Colonic mucosa (tissue), 4 donors: ENCODE measurements at regions not wholly inside any gene's neighbourhood (a gene's known extent, or its start where the extent isn't known, plus 50 kb on each side); places are given as distances from the start of the nearest gene placed in this dataset.
A peak's percentile ranks its signal among the peaks of the same experiment; 100 is the strongest.
"Not testable (repeated sequence)": the region's sequence is repeated elsewhere in the genome, so short reads cannot be mapped to it uniquely, and the experiment has no call there.

ENCODE experiments used
- DNase-seq: peaks from one replicate; pipeline ENCODE4 v3.0.0-alpha.2; 2020
- H3K27ac ChIP-seq: fragments of 200-600 bp; one replicate; pipeline ENCODE4 v1.8.0; 2021
- H3K27me3 ChIP-seq: fragments of 200-600 bp; one replicate; pipeline ENCODE4 v1.8.0; 2021
- H3K36me3 ChIP-seq: fragments of 200-600 bp; one replicate; pipeline ENCODE4 v1.8.0; 2021
- H3K4me1 ChIP-seq: fragments of 200-600 bp; one replicate; pipeline ENCODE4 v1.8.0; 2021; ENCODE audit warnings: mild to moderate bottlenecking
- H3K4me3 ChIP-seq: fragments of 200-600 bp; one replicate; pipeline ENCODE4 v1.8.0; 2021
- H3K9ac ChIP-seq, 2 donors: one replicate each; pipeline ENCODE4 v1.7.0; 2013; ENCODE audit warnings: control low read depth in 2 of 2, low read depth in 2 of 2, low read length in 2 of 2
- H3K9me3 ChIP-seq: fragments of 200-600 bp; one replicate; pipeline ENCODE4 v1.8.0; 2021
- intact Hi-C: fragments of 100-400 bp; cut with DNase I; formaldehyde crosslinking; loops from one replicate; pipeline ENCODE4 v1.14.1; 2022
- TF ChIP-seq, protein P1 (sequence below): fragments of 200-600 bp; IDR thresholded peaks from one replicate; pipeline ENCODE4 v1.8.0; 2022; ENCODE audit warnings: antibody characterized with exemption, mild to moderate bottlenecking
- donor health status: healthy.
- donor health status: DM: no; HTN: no; CAD: no.
- donor health status: DM: no; HTN: no; CAD: no.

- DNase-seq, result peak; percentile 3
- no peaks in the 10 kb centered on the region for H3K27me3 ChIP-seq
- H3K27ac ChIP-seq, result no peak overlapping the region
- H3K4me1 ChIP-seq, result no peaks in the 10 kb centered on the region
- TF ChIP-seq, protein P1, sequence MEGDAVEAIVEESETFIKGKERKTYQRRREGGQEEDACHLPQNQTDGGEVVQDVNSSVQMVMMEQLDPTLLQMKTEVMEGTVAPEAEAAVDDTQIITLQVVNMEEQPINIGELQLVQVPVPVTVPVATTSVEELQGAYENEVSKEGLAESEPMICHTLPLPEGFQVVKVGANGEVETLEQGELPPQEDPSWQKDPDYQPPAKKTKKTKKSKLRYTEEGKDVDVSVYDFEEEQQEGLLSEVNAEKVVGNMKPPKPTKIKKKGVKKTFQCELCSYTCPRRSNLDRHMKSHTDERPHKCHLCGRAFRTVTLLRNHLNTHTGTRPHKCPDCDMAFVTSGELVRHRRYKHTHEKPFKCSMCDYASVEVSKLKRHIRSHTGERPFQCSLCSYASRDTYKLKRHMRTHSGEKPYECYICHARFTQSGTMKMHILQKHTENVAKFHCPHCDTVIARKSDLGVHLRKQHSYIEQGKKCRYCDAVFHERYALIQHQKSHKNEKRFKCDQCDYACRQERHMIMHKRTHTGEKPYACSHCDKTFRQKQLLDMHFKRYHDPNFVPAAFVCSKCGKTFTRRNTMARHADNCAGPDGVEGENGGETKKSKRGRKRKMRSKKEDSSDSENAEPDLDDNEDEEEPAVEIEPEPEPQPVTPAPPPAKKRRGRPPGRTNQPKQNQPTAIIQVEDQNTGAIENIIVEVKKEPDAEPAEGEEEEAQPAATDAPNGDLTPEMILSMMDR, result no peak
- no peak overlapping the region for H3K4me3 ChIP-seq
- intact Hi-C loops, result no loop called here
- no peaks in the 10 kb centered on the region for H3K36me3 ChIP-seq
- H3K9me3 ChIP-seq, result no peaks in the 10 kb centered on the region
- no peak overlapping the region for H3K9ac ChIP-seq
Measured at GRCh38 chr15:69613988-69614387, 161.4 kb downstream of the RPLP1 start.

- no peak overlapping the region for H3K9ac ChIP-seq
- DNase-seq, result peak; percentile 5
- no peaks in the 10 kb centered on the region for H3K36me3 ChIP-seq
- no peaks in the 10 kb centered on the region for H3K27me3 ChIP-seq
- no peaks in the 10 kb centered on the region for H3K9me3 ChIP-seq
- intact Hi-C loops, result no loop called here
- TF ChIP-seq, protein P1, result no peak
- no peak overlapping the region for H3K27ac ChIP-seq
- H3K4me1 ChIP-seq, result no peaks in the 10 kb centered on the region
- H3K4me3 ChIP-seq, result no peak overlapping the region
Measured at GRCh38 chr15:69615736-69616135, 163.1 kb downstream of the RPLP1 start.

GRCh38 chr15:69616558-69616957, 163.9 kb downstream of the RPLP1 start:
- H3K36me3 ChIP-seq, result no peaks in the 10 kb centered on the region
- intact Hi-C loops, result no loop called here
- no peaks in the 10 kb centered on the region for H3K9me3 ChIP-seq
- H3K4me3 ChIP-seq, result no peak overlapping the region
- H3K4me1 ChIP-seq, result no peaks in the 10 kb centered on the region
- no peak for DNase-seq
- TF ChIP-seq, protein P1, result no peak
- no peak overlapping the region for H3K27ac ChIP-seq
- H3K9ac ChIP-seq, result no peak overlapping the region
- H3K27me3 ChIP-seq, result no peaks in the 10 kb centered on the region

DNA sequence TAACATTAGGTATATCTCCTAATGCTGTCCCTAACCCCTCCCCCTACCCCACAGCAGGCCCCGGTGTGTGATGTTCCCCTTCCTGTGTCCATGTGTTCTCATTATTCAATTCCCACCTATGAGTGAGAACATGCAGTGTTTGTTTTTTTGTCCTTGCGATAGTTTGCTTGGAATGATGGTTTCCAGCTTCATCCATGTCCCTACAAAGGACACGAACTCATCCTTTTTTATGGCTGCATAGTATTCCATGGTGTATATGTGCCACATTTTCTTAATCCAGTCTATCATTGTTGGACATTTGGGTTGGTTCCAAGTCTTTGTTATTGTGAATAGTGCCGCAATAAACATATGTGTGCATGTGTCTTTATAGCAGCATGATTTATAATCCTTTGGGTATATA, 164.5 kb downstream of the RPLP1 start:
- H3K4me3 ChIP-seq, H3K27ac ChIP-seq, H3K4me1 ChIP-seq, intact Hi-C loops, DNase-seq, H3K27me3 ChIP-seq, H3K9me3 ChIP-seq, H3K36me3 ChIP-seq, H3K9ac ChIP-seq: not testable (repeated sequence)

DNA sequence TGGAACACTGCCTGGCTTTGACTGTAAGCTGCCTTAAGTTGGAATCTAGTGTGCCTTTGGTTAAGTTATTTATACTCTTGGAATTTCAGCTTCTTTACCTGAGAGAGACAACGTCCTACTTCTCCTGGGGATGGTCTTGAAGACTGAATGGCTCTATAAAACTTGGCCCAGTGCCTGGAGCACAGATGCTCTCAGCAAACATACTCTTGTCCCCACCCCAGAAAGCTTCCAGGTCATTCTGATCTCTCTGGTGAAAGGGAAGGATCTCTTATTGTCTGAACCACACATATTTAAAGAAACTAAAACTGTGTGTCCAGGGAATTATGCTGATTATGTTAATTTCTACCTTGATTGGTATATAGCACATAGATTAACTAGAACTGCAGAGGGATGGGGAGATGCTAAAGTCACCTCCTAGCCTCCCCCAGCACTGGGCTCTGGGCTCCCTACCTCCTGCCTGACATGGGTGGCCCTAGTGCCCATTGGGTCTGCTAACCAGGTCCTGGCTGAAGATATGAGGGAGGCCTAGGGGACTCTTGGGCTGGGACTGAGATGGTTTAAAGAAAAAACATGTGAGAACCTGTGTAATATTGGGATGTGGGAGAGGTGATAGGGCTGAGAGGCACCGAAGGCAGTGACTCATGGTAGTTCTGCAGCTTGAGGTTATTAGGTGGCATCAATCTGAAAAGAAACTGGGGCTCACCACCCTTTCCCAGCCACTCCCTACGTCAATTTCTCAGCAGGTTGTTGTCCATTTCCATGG, 171.0 kb downstream of the RPLP1 start:
- Histone ChIP-seq H3K36me3 (no peaks in the 10 kb centered on the region), H3K27me3 (no peaks in the 10 kb centered on the region), H3K9me3 (no peaks in the 10 kb centered on the region), H3K4me3 (no peak overlapping the region), H3K9ac (no peak overlapping the region), H3K27ac (no peak overlapping the region), H3K4me1 (no peaks in the 10 kb centered on the region)
- intact Hi-C loops, result no loop called here
- peak; percentile 35 for DNase-seq
- TF ChIP-seq, protein P1, result no peak

GRCh38 chr15:69624155-69624520, 171.5 kb downstream of the RPLP1 start:
- H3K9me3 ChIP-seq, result no peaks in the 10 kb centered on the region
- intact Hi-C loops, result no loop called here
- TF ChIP-seq, protein P1, result no peak
- no peak for DNase-seq
- no peaks in the 10 kb centered on the region for H3K36me3 ChIP-seq
- no peaks in the 10 kb centered on the region for H3K4me1 ChIP-seq
- H3K9ac ChIP-seq, result no peak overlapping the region
- H3K27me3 ChIP-seq, result no peaks in the 10 kb centered on the region
- H3K27ac ChIP-seq, result no peak overlapping the region
- H3K4me3 ChIP-seq, result no peak overlapping the region
